B cell (primary cell): ENCODE measurements at regions not wholly inside any gene's neighbourhood (a gene's known extent, or its start where the extent isn't known, plus 50 kb on each side); places are given as distances from the start of the nearest gene placed in this dataset.
"Not testable (repeated sequence)": the region's sequence is repeated elsewhere in the genome, so short reads cannot be mapped to it uniquely, and the experiment has no call there.

ENCODE experiments used
- ATAC-seq: fragments of 200-7000 bp; cut with Tn5 transposase; one replicate; pipeline ENCODE4 v1.10.0; 2021; ENCODE audit warnings: low read depth, mild to moderate bottlenecking, moderate number of reproducible peaks, moderate library complexity
- CTCF ChIA-PET: fragments of 350-600 bp; sonication (Branson Sonifier 250); formaldehyde crosslinking; loops from one replicate; lab custom pipeline; 2021; ENCODE audit warnings: antibody characterized with exemption, inconsistent platforms; lab: Charles Lee
- POLR2A ChIA-PET: fragments of 350-600 bp; sonication (Branson Sonifier 250); formaldehyde crosslinking; loops from one replicate; lab custom pipeline; 2021; ENCODE audit warnings: antibody characterized with exemption; lab: Charles Lee
- DNase-seq: peaks from one replicate; pipeline ENCODE4 v3.0.0; 2013
- H2AFZ ChIP-seq: 2 replicates; pipeline ENCODE4 v1.6.1; 2012; ENCODE audit warnings: mild to moderate bottlenecking, low read depth, low read length; ENCODE audit not compliant: insufficient read depth, poor library complexity, severe bottlenecking
- H3K27ac ChIP-seq, 2 donors: 1 replicate in 1 of 2; 2 replicates in 1 of 2; pipeline ENCODE4 v1.5.1; 2012 to 2013; ENCODE audit warnings: low read length in 2 of 2, mild to moderate bottlenecking in 2 of 2, moderate library complexity in 1 of 2
- H3K27me3 ChIP-seq, 4 experiments: fragments of 200-600 bp in 1 of 4; sonication (generic) in 1 of 4; replicated peaks in 1 of 4; 1 replicate in 2 of 4; 2 replicates in 2 of 4; pipeline versions ENCODE4 v1.6.1 to v1.7.0; 2013 to 2016; ENCODE audit warnings: low read length in 3 of 4, mild to moderate bottlenecking in 2 of 4, mixed read lengths in 1 of 4, moderate library complexity in 1 of 4; ENCODE audit not compliant: insufficient read depth in 4 of 4, control insufficient read depth in 3 of 4; ENCODE audit errors: control extremely low read depth in 1 of 4
- H3K36me3 ChIP-seq, 2 experiments: replicated peaks in 1 of 2; 1 replicate in 1 of 2; 2 replicates in 1 of 2; pipeline versions ENCODE4 v1.6.1 to v1.7.1; 2013; ENCODE audit warnings: low read length in 1 of 2; ENCODE audit not compliant: insufficient read depth in 2 of 2, control insufficient read depth in 1 of 2; ENCODE audit errors: control extremely low read depth in 1 of 2, extremely low read depth in 1 of 2
- H3K4me1 ChIP-seq, 2 donors: fragments of 200-600 bp in 1 of 2; sonication (generic) in 1 of 2; 1 replicate in 1 of 2; 2 replicates in 1 of 2; pipeline versions ENCODE4 v1.5.1 to v1.6.1; 2013 to 2017; ENCODE audit warnings: low read length in 2 of 2; ENCODE audit not compliant: control insufficient read depth in 2 of 2, insufficient read depth in 2 of 2
- H3K4me2 ChIP-seq: replicated peaks from 2 replicates; pipeline ENCODE3; 2012; ENCODE audit warnings: mild to moderate bottlenecking, low read depth, low read length; ENCODE audit not compliant: poor library complexity, severe bottlenecking
- H3K4me3 ChIP-seq, 5 experiments: fragments of 200-600 bp in 1 of 5; sonication (generic) in 1 of 5; 1 replicate in 3 of 5; 2 replicates in 2 of 5; pipeline versions ENCODE4 v1.5.1 to v1.7.0; 2011 to 2016; ENCODE audit warnings: low read length in 4 of 5, mild to moderate bottlenecking in 4 of 5, low read depth in 2 of 5, control low read depth in 1 of 5, moderate library complexity in 1 of 5; ENCODE audit not compliant: insufficient read depth in 1 of 5; ENCODE audit errors: control extremely low read depth in 1 of 5, extremely low read depth in 1 of 5
- H3K79me2 ChIP-seq: fragments of 200-600 bp; sonication (generic); one replicate; pipeline ENCODE4 v1.6.0; 2016; ENCODE audit warnings: low read length; ENCODE audit not compliant: control insufficient read depth, insufficient read depth
- H3K9ac ChIP-seq: fragments of 200-600 bp; sonication (generic); 2 replicates; pipeline ENCODE4 v1.6.1; 2017; ENCODE audit warnings: mild to moderate bottlenecking, low read length, moderate library complexity
- H3K9me3 ChIP-seq, 3 donors: one replicate each; pipeline versions ENCODE4 v1.6.1 to v1.7.1; 2013; ENCODE audit warnings: low read length in 2 of 3; ENCODE audit not compliant: control insufficient read depth in 2 of 3, insufficient read depth in 1 of 3; ENCODE audit errors: control extremely low read depth in 1 of 3
- H4K20me1 ChIP-seq: 2 replicates; pipeline ENCODE4 v1.6.0; 2012; ENCODE audit warnings: mild to moderate bottlenecking, low read length; ENCODE audit not compliant: insufficient read depth, control insufficient read depth, poor library complexity, severe bottlenecking
- H3K27ac Mint-ChIP-seq: one replicate; pipeline ENCODE4 v1.8.0; 2021; ENCODE audit warnings: mixed read lengths
- H3K27me3 Mint-ChIP-seq: one replicate; pipeline ENCODE4 v1.8.0; 2021; ENCODE audit warnings: mixed read lengths
- H3K4me1 Mint-ChIP-seq: one replicate; pipeline ENCODE4 v1.8.0; 2021; ENCODE audit warnings: mixed read lengths
- H3K4me3 Mint-ChIP-seq: one replicate; pipeline ENCODE4 v1.8.0; 2021; ENCODE audit warnings: mixed read lengths
- H3K9me3 Mint-ChIP-seq: one replicate; pipeline ENCODE4 v1.8.0; 2022; ENCODE audit warnings: mixed read lengths; ENCODE audit not compliant: insufficient read depth
- WGBS: methylation state at CpG from one replicate; pipeline ENCODE4 v1.1.5; 2013; ENCODE audit warnings: missing lambda C conversion rate; ENCODE audit not compliant: insufficient coverage; 5-methylcytosine and 5-hydroxymethylcytosine counted together
- intact Hi-C: fragments of 100-400 bp; cut with micrococcal nuclease; formaldehyde crosslinking; loops from one replicate; pipeline ENCODE4 v1.10.0; 2022

DNA sequence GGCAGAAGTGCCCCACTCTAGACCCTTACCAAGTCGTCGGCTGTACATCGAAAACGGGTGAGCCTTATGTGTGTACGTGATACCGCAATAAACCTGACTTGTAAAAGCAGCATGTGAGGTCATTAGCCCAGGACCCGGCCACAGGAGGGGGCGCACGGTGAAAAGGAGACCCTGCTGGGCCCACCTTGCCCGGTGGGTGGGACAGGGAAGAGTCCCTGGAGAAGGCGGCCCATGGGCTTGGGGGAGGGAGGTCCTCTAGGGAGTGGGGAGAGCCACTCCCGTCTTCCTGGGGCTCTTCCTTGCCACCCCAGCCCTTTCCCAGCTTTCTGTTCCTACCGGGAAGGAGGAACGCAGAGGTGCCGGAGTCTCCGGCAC is 188.8 kb downstream of the NPIPB11 start:
- intact Hi-C loops, H3K4me1 ChIP-seq, H3K27me3 Mint-ChIP-seq, H3K4me3 Mint-ChIP-seq, H3K9ac ChIP-seq, H3K27ac Mint-ChIP-seq, H3K36me3 ChIP-seq, H2AFZ ChIP-seq, H3K79me2 ChIP-seq, H3K4me2 ChIP-seq, H3K9me3 Mint-ChIP-seq, H3K4me1 Mint-ChIP-seq, H4K20me1 ChIP-seq, H3K9me3 ChIP-seq, H3K27ac ChIP-seq, ATAC-seq, CTCF ChIA-PET, H3K27me3 ChIP-seq, H3K4me3 ChIP-seq, DNase-seq, POLR2A ChIA-PET: not testable (repeated sequence)
- 98% methylated on average over 9 of the region's 16 CpGs for WGBS

GRCh38 chr16:29217104-29217751 is 189.3 kb downstream of the NPIPB11 start:
- H4K20me1 ChIP-seq, DNase-seq, H3K79me2 ChIP-seq, H3K9ac ChIP-seq, H3K36me3 ChIP-seq, POLR2A ChIA-PET, H3K4me1 ChIP-seq, H3K27ac ChIP-seq, H2AFZ ChIP-seq, intact Hi-C loops, H3K4me2 ChIP-seq, H3K9me3 Mint-ChIP-seq, H3K27me3 Mint-ChIP-seq, ATAC-seq, H3K27me3 ChIP-seq, H3K9me3 ChIP-seq, H3K4me1 Mint-ChIP-seq, CTCF ChIA-PET, H3K27ac Mint-ChIP-seq, H3K4me3 Mint-ChIP-seq, H3K4me3 ChIP-seq: not testable (repeated sequence)
- 97% methylated on average over 22 of the region's 22 CpGs for WGBS

DNA sequence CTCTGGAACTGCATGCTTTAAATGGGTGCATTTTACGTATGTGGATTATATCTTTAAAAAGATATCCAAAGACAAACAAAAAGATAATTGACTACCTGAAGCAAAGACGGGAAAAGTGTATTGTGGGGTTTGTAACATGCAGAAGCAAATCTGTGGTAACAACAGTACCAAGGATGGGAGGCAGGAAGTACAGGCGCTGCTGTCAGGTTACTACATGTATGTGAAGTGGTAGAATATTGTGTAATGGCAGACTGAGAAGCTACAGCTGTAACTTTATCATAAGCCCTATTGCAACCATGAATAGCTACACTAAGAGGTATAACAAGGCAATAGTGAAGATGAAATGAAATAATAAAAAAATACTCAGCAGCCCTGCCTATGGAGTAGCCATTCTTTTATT is 192.7 kb downstream of the NPIPB11 start:
- DNase-seq, H3K9me3 Mint-ChIP-seq, H3K4me1 ChIP-seq, intact Hi-C loops, H3K9ac ChIP-seq, H2AFZ ChIP-seq, H3K4me1 Mint-ChIP-seq, H3K27me3 Mint-ChIP-seq, H3K4me2 ChIP-seq, H3K27ac Mint-ChIP-seq, ATAC-seq, H3K4me3 Mint-ChIP-seq, POLR2A ChIA-PET, H3K36me3 ChIP-seq, H3K4me3 ChIP-seq, H3K79me2 ChIP-seq, H4K20me1 ChIP-seq, CTCF ChIA-PET, H3K9me3 ChIP-seq, H3K27ac ChIP-seq, H3K27me3 ChIP-seq: not testable (repeated sequence)
- WGBS: 83% methylated on average over 1 of the region's 3 CpGs

DNA sequence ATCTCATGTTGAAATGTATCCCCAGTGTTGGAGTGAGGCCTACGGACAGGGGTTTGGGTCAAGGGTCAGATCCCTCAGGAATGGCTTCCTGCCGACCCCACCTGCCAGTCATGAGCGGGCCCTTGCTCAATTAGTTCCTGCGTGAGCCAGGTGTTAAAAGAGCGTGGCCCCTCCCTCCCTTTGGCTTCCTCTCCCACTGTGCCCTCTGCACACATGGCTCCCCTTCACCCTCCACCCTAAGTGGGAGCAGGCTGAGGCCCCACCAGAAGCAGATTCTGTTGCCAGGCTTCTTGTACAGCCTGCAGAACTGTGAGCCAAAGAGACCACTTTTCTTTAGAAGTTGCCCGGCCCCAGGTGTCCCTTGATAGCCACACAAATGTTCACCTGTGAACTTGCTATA is 193.3 kb downstream of the NPIPB11 start:
- H3K4me3 Mint-ChIP-seq, CTCF ChIA-PET, H3K9me3 ChIP-seq, H3K9ac ChIP-seq, H3K36me3 ChIP-seq, H3K27me3 ChIP-seq, H3K27me3 Mint-ChIP-seq, H3K9me3 Mint-ChIP-seq, ATAC-seq, H3K4me2 ChIP-seq, H3K4me1 ChIP-seq, H3K27ac ChIP-seq, intact Hi-C loops, H4K20me1 ChIP-seq, DNase-seq, H3K27ac Mint-ChIP-seq, POLR2A ChIA-PET, H3K4me3 ChIP-seq, H3K79me2 ChIP-seq, H3K4me1 Mint-ChIP-seq, H2AFZ ChIP-seq: not testable (repeated sequence)
- 95% methylated on average over 3 of the region's 6 CpGs for WGBS
